Endometrium (tissue), 2 donors: ENCODE measurements at regions not wholly inside any gene's neighbourhood (a gene's known extent, or its start where the extent isn't known, plus 50 kb on each side); places are given as distances from the start of the nearest gene placed in this dataset.
"Not testable (repeated sequence)": the region's sequence is repeated elsewhere in the genome, so short reads cannot be mapped to it uniquely, and the experiment has no call there.

Experiments used
- FAIRE-seq: peaks from 2 replicates; lab custom pipeline; 2012; peaks lifted over from hg19 to GRCh38; lab: Jason Lieb, UNC
- donor health status: control.
- donor health status: control.

GRCh38 chr4:10897076-10897475, 212.5 kb upstream of the CLNK start:
- no peak for FAIRE-seq

- FAIRE-seq, result no peak
Observed at GRCh38 chr4:10893395-10893794, 208.8 kb upstream of the CLNK start.

- FAIRE-seq, result no peak
Observed at GRCh38 chr4:10891866-10892265, 207.3 kb upstream of the CLNK start.

GRCh38 chr4:10889819-10890218, 205.3 kb upstream of the CLNK start:
- FAIRE-seq, result no peak

- no peak for FAIRE-seq
Observed at GRCh38 chr4:10879411-10880110, 195.0 kb upstream of the CLNK start.

GRCh38 chr4:10878861-10879260, 194.3 kb upstream of the CLNK start:
- no peak for FAIRE-seq

GRCh38 chr4:10877076-10877475, 192.5 kb upstream of the CLNK start:
- no peak for FAIRE-seq

GRCh38 chr4:10875144-10875799, 190.7 kb upstream of the CLNK start:
- FAIRE-seq, result no peak

- FAIRE-seq, result no peak
Observed at GRCh38 chr4:10873809-10874208, 189.2 kb upstream of the CLNK start.

GRCh38 chr4:10872833-10873517, 188.4 kb upstream of the CLNK start:
- no peak for FAIRE-seq

- no peak for FAIRE-seq
Observed at GRCh38 chr4:10866666-10867065, 182.1 kb upstream of the CLNK start.

GRCh38 chr4:10861036-10861435, 176.5 kb upstream of the CLNK start:
- FAIRE-seq, result no peak

GRCh38 chr4:10856271-10856782, 171.8 kb upstream of the CLNK start:
- FAIRE-seq, result no peak

- FAIRE-seq, result no peak
Observed at GRCh38 chr4:10853196-10853595, 168.6 kb upstream of the CLNK start.

- FAIRE-seq, result no peak
Observed at GRCh38 chr4:10841697-10842096, 157.1 kb upstream of the CLNK start.

GRCh38 chr4:10837151-10837550, 152.6 kb upstream of the CLNK start:
- FAIRE-seq, result no peak

- FAIRE-seq, result peak; percentile 89
Observed at GRCh38 chr4:10832806-10833628, 148.4 kb upstream of the CLNK start.

GRCh38 chr4:10831727-10832408, 147.3 kb upstream of the CLNK start:
- no peak for FAIRE-seq

GRCh38 chr4:10828918-10829538, 144.5 kb upstream of the CLNK start:
- not testable (repeated sequence) for FAIRE-seq

GRCh38 chr4:10821826-10822225, 137.3 kb upstream of the CLNK start:
- FAIRE-seq, result no peak

- FAIRE-seq, result no peak
Observed at GRCh38 chr4:10816571-10816970, 132.0 kb upstream of the CLNK start.
